ENCODE measurements at regions not wholly inside any gene's neighbourhood (a gene's known extent, or its start where the extent isn't known, plus 50 kb on each side); places are given as distances from the start of the nearest gene placed in this dataset.

GRCh38 chr21:21897275-21897883 is 899.2 kb downstream of the NCAM2 start:
- TF ChIP-seq CTCF (IDR thresholded peaks at IDR 0.05), result no peak
- no peak for TF ChIP-seq POLR2A (IDR thresholded peaks at IDR 0.05)

All from uterus (tissue), 2 donors.